GM21515 (cell line): ENCODE measurements at regions not wholly inside any gene's neighbourhood (a gene's known extent, or its start where the extent isn't known, plus 50 kb on each side); places are given as distances from the start of the nearest gene placed in this dataset.
"Not testable (repeated sequence)": the region's sequence is repeated elsewhere in the genome, so short reads cannot be mapped to it uniquely, and the experiment has no call there.

Experiments used
- ATAC-seq: cut with Tn5 transposase; IDR thresholded peaks from one replicate; pipeline ENCODE4 v1.9.1; 2021; ENCODE audit not compliant: unreplicated experiment

DNA sequence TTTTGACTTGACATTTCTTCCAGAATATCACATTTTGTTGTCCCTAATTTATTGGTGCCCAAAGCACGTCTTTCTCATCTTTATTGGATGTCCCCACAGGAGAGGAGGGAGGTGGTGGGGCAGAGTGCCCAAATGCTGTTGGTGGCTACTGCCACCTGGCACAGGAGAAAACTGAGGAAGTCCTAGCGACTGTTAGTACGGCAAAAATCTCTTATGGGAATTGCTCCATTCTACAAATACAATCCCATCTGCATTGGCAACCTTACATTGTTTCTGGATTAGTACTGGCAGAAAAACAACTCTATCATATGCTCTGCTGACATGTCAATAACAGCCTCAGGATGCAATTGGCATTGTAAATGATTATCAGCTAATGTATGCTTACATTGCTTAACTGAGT lies 235.4 kb upstream of the IRAK1BP1 start:
- no peak for ATAC-seq

DNA sequence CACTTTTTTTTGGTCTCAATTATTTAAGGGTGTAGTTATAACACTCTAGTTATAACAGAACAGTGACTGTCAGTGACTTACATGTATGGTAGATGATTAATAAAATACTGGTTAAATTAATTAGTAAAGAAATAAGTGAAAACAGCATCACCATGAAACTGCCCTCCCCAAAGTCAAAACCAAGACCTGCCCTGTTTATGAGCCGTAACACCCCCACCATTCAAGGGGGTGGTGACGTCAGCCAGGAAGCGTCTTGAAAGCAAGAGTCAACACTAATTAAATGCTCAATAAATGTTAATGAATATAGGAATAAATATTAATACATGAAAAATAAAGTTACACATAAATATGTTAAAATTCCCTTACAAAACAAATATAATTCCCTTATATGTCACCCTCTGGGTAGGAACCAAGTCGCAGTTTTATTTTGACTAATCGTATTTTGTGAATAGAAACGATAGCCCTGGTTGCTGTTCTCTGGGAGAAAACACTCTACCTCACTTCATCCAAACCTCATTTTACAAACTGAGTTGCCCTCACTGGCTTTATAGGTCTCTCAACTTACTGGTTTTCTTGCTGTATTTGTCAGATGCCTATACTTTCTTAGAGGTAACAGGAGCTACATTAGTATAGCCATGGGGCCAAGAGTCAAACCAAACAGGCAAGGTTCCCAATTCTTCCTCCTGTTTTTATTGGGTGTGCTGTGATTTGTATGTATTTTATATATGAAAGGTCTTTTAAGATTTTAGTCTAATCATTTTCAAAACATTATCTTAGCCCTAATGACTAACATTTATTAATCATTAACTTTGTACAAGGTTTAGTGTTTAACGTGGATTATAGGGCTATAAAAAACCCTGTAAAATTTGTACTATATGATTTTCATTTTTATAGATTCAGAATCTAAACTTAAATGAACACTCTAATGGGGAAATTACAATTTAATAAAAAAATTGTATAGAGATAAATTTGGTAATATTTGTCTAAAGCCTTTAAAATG lies 227.9 kb upstream of the IRAK1BP1 start:
- ATAC-seq, result no peak

DNA sequence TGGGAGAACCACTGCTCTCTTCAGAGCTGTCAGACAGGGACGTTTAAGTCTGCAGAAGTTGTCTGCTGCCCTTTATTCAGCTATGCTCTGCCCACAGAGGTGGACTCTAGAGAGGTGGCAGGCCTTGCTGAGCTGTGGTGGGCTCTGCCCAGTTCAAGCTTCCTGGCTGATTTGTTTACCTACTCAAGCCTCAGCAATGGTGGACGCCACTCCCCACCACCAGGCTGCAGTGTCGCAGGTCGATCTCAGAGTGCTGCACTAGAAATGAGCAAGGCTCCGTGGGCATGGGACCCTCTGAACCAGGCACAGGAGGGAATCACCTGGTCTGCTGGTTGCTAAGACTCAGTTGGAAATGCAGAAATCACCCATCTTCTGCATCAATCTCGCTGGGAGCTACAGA lies 223.4 kb upstream of the IRAK1BP1 start:
- ATAC-seq, result not testable (repeated sequence)

DNA sequence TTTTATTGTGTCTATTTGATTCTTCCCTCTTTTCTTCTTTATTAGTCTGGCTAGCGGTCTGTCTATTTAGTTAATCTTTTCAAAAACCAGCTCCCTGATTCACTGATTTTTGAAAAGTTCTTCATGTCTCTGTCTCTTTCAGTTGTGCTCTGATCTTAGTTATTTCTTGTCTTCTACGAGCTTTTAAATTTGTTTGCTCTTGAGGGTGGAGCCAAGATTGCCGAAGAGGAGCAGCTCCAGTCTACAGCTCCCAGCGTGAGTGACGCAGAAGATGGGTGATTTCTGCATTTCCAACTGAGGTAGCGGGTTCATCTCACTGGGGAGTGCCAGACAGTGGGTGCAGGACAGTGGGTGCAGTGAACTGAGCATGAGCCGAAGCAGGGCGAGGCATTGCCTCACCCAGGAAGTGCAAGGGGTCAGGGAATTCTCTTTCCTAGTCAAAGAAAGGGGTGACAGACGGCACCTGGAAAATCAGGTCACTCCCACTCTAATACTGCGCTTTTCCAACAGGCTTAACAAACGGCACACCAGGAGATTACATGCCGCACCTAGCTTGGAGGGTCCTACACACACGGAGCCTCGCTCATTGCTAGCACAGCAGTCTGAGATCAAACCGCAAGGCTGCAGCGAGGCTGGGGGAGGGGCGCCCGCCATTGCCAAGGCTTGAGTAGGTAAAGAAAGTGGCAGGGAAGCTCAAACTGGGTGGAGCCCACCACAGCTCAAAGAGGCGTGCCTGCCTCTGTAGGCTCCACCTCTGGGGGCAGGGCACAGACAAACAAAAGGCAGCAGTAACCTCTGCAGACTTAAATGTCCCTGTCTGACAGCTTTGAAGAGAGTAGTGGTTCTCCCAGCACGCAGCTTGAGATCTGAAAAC lies 220.6 kb upstream of the IRAK1BP1 start:
- ATAC-seq, result not testable (repeated sequence)

DNA sequence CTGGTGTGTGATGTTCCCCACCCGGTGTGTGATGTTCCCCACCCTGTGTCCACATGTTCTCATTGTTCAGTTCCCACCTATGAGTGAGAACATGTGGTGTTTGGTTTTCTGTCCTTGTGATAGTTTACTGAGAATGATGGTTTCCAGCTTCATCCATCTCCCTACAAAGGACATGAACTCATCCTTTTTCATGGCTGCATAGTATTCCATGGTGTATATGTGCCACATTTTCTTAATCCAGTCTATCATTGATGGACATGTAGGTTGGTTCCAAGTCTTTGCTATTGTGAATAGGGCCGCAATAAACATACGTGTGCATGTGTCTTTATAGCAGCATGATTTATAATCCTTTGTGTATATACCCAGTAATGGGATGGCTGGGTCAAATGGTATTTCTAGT lies 201.5 kb upstream of the IRAK1BP1 start:
- ATAC-seq, result not testable (repeated sequence)

DNA sequence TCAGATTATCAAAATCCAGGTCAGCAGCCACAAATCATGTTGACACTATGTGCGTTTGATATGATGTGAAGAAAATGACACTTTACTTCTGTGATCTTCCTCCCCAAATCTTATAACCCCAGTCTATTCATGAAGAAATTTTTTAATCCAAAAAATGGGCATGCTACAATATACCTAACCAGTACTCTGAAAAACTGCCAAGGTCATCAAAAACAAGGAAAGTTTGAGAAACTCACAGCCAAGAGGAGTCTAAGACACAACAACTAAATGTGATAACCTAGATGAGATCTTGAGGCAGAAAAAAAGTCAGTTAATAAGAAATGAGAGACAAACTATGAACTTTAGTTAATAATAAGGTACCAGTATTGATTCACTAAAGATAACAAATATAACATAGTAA lies 200.6 kb upstream of the IRAK1BP1 start:
- no peak for ATAC-seq

DNA sequence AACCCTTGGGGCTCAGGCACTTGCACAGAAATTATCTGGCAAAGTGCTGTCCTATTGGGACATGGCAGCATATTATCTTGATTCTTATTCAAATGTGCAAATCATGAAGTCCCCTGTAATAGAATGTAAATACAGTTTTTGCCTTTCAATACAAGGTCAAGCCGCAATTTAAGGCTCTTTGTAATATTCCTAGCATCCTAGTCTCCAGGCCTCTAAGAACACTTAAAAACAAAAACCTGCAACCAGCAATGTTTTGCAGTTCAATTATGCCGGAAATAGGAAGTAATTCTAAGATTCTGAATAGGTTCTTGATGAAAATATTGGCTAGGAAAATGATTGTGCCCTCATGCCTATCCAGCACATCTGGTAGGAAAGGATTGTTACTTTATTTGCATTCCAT lies 197.2 kb upstream of the IRAK1BP1 start:
- ATAC-seq, result no peak

DNA sequence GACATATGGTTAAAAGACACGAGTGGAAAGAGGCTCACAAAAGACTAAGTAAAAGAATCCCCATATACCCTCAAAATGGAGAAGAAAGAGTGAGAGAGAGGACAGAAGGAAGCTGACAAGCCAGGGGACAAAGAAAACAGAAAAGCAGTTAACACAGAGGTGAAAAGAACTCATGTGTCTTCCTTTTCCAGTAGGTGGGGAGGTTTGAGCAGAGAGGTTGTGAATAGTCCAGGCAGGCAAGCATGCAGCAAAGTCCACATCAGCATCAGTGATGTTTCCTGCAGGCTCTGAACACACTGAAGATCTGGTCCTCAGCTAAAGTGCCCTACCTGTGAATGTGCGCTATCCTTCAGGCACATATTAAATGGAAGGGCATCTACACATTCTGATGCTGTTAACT lies 196.5 kb upstream of the IRAK1BP1 start:
- ATAC-seq, result no peak

DNA sequence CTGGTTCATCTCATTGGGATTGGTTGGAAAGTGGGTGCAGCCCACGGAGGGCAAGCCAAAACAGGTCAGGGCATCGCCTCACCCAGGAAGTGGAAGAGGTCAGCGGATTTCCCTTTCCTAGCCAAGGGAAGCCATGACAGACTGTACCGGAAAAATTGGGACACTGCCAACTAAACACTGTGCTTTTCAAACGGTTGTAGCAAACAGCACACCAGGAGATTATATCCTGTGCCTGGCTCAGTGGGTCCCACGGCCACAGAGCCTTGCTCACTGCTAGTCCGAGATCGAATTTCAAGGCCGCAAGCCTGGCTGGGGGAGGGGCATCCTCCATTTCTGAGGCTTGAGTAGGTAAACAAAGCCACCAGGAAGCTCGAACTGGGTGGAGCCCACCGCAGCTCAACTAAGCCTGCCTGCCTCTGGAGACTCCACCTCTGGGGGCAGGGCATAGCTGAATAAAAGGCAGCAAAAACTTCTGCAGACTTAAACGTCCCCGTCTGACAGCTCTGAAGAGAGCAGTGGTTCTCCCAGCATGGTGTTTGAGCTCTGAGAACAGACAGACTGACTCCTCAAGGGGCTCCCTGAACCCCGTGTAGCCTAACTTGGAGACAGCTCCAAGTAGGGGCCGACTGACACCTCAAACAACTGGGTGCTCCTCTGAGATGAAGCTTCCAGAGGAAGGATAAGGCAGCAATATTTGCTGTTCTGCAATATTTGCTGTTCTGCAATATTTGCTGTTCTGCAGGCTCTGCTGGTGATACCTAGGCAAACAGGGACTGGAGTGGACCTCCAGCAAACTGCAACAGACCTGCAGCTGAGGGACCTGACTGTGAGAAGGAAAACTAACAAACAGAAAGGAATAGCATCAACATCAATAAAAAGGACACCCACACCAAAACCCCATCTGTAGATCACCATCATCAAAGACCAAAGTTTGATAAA lies 191.0 kb upstream of the IRAK1BP1 start:
- not testable (repeated sequence) for ATAC-seq

DNA sequence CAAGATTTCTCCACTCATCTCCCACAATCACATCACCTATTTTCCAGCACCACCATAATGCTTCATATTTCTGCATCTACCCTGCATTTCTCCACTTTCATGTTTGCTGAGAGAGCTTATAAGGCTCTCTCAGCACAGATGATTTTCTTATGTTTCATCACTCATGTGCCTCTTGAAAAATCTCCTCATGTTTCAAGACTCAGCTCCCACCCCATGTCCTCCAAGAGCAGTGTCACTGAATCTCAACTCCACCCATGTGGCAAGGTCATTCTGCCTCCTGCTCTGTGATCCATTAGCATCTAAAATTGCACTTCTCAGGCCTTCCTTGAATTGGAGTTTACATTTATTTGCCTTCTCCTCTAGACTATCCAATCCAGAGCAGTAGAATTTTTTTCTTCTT lies 178.7 kb upstream of the IRAK1BP1 start:
- no peak for ATAC-seq

DNA sequence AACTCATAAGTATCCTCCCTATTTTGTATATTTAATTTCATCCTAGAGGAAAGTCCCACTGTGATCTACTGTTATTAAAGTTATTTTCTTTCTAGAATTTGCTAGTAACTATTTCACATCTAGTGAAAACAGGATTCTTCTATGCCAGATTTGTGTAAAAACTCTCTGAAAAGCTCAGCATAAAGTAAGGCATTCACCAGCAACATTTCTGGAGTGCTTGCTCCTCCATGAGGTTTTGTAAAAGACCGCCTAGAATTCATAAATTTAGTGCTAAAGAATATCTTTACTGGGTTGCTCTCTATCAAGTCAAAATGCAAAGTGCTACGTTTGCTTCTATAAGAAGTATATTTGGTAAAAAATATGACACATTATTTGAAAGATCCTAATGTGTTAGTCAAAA lies 173.5 kb upstream of the IRAK1BP1 start:
- ATAC-seq, result no peak

DNA sequence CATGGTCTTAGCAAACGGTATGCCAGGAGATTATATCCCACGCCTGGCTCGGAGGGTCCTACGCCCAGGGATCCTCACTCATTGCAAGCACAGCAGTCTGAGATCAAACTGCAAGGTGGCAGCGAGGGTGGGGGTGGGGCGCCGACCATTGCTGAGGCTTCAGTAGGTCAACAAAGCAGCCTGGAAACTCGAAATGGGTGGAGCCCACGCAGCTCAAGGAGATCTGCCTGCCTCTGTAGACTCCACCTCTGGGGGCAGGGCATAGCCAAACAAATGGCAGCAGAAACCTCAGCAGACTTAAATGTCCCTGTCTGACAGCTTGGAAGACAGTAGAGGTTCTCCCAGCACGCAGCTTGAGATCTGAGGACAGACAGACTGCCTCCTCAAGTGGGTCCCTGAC lies 172.7 kb upstream of the IRAK1BP1 start:
- ATAC-seq, result not testable (repeated sequence)

DNA sequence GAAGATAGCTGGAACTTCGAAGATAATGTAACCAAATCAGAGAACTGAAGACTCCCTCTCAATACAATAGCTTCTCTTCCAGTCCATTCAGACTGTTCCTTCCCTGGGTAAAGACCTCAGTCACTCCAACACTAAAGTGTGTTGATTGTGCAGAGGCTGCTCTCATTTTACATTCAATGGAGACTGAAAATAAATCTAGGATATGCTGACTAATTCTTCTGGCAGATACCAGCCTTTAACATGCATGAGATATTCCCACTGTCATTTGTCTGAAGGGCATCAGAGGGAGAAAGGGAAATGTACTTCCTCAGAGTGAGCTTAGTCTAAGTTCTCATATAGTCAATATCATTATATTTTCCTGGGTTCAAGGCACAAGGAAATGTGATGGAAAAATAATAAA lies 166.4 kb upstream of the IRAK1BP1 start:
- no peak for ATAC-seq

DNA sequence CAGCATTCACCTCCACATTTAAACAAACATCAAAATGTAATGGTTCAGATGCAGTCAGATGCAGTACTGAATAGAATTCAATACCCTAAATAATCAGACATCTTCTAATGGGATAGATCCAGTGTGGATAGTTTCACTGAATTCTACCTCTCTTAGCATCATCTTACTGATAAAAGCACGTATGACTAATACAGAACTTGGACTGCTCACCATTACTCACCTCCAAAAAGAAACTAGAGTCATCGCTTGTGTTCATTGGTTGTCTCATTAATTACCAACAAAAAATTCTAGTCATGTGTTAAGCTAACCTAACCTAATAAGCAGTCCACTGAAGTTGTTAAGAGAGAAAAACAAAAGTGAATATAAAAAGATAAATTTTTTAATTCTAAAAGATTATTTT lies 165.9 kb upstream of the IRAK1BP1 start:
- no peak for ATAC-seq

DNA sequence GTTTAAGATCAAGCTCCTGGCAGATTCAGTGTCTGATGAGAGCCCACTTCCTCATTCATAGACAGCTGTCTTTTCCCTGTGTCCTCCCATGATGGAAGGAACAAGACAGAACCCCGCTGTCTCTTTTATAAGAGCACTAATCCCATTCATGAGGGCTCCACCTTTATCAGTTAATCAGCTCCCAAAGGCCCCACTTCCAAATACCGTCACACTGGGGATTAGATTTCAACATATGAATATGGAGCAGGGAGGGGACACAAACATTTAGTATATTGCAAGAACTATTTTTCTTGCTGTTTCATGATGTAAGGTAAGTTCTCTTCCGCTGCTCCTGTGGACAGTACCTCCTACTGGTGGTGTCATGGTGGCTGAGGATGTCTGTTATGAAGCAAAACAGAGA lies 158.3 kb upstream of the IRAK1BP1 start:
- ATAC-seq, result no peak

DNA sequence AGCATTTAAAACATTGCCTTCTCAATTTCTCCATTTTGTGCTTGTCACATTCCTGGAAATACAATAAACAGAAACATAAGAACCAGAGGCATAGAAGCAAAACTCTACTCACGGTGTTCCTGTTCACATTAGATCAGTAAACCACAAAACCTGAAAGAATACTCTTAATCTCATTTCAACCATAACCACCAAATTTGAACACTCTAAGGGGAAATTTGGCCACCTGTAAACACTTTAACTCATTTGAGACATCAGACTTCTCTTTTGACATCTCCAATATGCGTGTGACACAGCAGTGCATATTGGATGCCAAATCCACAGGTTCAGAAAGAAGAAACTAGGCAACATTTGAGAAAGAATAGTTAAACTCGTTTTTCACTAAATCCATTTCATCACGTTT lies 153.8 kb upstream of the IRAK1BP1 start:
- ATAC-seq, result no peak

DNA sequence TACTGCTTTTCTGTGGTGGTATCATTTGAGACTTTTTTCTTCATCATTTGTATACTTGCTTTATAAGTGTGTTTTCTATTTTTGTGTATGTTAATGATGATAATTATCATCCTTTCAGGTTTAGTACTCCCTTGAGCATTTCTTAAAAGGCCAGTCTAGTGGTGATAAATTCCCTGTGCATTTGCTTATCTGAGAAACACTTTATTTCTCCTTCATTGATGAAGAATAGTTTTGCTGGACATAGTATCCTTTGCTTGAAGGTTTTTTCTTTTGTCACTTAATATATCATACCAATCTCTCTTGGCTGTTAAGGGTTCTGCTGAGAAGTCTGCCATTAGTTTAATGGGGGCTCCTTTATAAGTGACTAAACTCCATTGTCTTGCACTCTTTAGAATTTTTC lies 123.2 kb upstream of the IRAK1BP1 start:
- no peak for ATAC-seq

DNA sequence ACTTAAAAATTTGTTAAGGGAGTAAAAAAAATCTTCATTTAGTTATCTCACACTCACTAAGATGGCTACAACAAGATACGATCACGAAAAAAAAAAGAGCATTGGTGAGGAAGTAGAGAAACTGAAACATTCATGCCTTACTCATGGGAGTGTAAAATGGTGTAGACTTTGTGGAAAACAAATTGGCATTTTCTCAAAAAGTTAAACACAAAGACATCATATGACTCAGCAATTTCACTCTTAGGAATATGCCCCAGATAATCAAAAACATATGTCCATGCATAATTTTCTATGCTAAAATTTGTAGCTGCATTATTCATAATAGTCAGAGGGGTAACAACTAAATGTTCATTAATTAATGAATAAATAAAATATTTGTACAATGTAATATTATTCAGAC lies 120.9 kb upstream of the IRAK1BP1 start:
- ATAC-seq, result no peak

DNA sequence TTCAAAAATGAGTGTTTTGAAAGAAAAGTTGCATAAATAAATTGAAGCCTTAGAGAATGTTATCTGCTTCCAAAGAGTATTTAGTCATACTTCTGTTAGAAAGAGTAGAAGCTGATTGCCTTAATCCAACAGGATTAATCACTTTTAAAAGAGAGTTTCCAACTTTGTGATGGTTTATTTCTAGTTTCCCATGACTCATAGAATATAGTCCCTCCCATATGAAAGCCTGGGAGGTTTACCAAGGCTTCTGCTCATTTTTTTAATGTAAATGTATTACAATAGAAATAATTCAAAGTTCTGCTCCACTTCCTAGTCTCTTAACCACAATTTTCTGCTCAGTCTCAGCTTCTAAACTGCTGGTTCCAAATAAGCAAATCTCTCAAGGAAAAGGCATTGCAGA lies 118.0 kb upstream of the IRAK1BP1 start:
- ATAC-seq, result no peak

DNA sequence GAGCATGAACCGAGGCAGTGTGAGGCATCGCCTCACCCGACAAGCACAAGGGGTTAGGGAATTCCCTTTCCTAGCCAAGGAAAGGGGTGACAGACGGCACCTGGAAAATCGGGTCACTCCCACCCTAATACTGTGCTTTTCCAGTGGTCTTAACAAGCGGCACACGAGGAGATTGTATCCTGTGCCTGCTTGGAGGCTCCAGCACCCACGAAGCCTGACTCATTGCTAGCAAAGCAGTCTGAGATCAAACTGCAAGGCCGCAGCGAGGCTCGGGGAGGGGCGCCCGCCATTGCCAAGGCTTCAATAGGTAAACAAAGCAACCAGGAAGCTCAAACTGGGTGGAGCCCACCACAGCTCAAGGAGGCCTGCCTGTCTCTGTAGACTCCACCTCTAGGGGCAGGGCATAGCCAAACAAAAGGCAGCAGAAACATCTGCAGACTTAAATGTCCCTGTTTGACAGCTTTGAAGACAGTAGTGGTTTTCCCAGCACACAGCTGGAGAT lies 109.0 kb upstream of the IRAK1BP1 start:
- not testable (repeated sequence) for ATAC-seq

DNA sequence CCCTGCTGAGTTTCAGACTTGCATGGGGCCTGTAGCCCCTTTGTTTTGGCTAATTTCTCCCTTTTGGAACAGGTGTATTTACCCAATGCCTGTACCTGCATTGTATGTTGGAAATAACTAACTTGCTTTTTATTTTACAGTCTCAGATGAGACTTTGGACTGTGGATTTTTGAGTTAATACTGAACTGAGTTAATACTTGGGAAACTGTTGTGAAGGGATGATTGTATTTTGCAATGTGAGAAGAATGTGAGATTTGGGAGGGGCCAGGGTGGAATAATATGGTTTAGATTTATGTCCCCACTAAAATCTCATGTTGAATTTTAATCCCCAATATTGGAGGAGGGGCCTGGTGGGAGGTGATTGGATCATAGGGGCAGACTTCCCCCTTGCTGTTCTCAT lies 99.1 kb upstream of the IRAK1BP1 start:
- no peak for ATAC-seq
